ENCODE measurements at regions not wholly inside any gene's neighbourhood (a gene's known extent, or its start where the extent isn't known, plus 50 kb on each side); places are given as distances from the start of the nearest gene placed in this dataset.

GRCh38 chr16:65910291-65910690 is 456.2 kb upstream of the CDH5 start:
- TF ChIP-seq MAX (IDR thresholded peaks at IDR 0.05) (no peak), FOXM1 (IDR thresholded peaks at IDR 0.05; ENCODE audit: borderline replicate concordance, low read depth) (no peak), CEBPB (IDR thresholded peaks at IDR 0.05) (no peak), TEAD4 (IDR thresholded peaks at IDR 0.05) (no peak), YY1 (IDR thresholded peaks at IDR 0.05; ENCODE audit: low read depth) (no peak), TCF12 (IDR thresholded peaks at IDR 0.05; ENCODE audit: low read depth) (no peak), TAF1 (IDR thresholded peaks at IDR 0.05; ENCODE audit: low read depth) (no peak)

Measured in Ishikawa (cell line).